BLaER1 treated with 17β-estradiol and CSF1 and Interleukin-3, amounts not matched to agents 10 nM and 100 nM (cell line): ENCODE measurements at regions not wholly inside any gene's neighbourhood (a gene's known extent, or its start where the extent isn't known, plus 50 kb on each side); places are given as distances from the start of the nearest gene placed in this dataset.

ENCODE experiments used
- H3K27ac ChIP-seq, 11 experiments: shearing (Covaris generic); formaldehyde crosslinking; 2 replicates each; pipeline ENCODE4 v1.8.1; 2022
- H3K27me3 ChIP-seq, 11 experiments: shearing (Covaris generic); formaldehyde crosslinking; 2 replicates each; pipeline ENCODE4 v1.8.1; 2022
- H3K36me3 ChIP-seq, 11 experiments: shearing (Covaris generic); formaldehyde crosslinking; 2 replicates each; pipeline ENCODE4 v1.8.1; 2022
- H3K4me1 ChIP-seq, 10 experiments: shearing (Covaris generic); formaldehyde crosslinking; 2 replicates each; pipeline ENCODE4 v1.8.1; 2022
- H3K4me2 ChIP-seq, 11 experiments: shearing (Covaris generic); formaldehyde crosslinking; 2 replicates each; pipeline ENCODE4 v1.8.1; 2022
- H3K4me3 ChIP-seq, 10 experiments: shearing (Covaris generic); formaldehyde crosslinking; 2 replicates each; pipeline ENCODE4 v1.8.1; 2022
- H3K9ac ChIP-seq, 11 experiments: shearing (Covaris generic); formaldehyde crosslinking; 2 replicates each; pipeline ENCODE4 v1.8.1; 2022
- H3K9me3 ChIP-seq, 11 experiments: shearing (Covaris generic); formaldehyde crosslinking; replicated peaks in 1 of 11; 2 replicates each; pipeline ENCODE4 v1.8.1; 2022
- H4K20me1 ChIP-seq, 11 experiments: shearing (Covaris generic); formaldehyde crosslinking; 2 replicates each; pipeline ENCODE4 v1.8.1; 2022
- Cebpa-rat ChIP-seq, 11 experiments: shearing (Covaris generic); IDR thresholded peaks; 2 replicates each; pipeline ENCODE4 v1.8.1; 2022

DNA sequence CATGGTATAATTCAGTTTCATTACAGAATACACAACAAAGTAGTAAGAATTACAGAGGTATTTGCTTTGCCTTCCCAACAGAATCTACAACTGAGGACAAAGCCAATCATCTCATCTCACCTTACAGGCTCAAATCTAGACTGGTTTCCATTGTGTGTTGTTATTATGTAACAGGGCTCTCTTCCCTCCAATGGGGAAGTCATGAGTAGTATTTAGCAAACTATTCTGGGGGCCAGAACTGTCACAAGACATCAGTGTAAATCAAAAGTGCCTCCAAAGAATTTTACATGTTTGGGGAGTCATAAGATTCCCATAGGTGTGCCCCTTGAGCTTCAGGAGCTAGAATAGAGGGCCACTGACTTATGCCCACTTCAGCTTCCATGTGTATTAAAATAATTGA, 187.0 kb upstream of the EDNRB start:
- Histone ChIP-seq H3K9ac (no peak overlapping the region), H3K36me3 (no peaks in the 10 kb centered on the region), H3K4me3 (no peak overlapping the region), H3K4me1 (peaks cover 0 to 53% (median 23%) of the 10 kb centered on the region in 10 experiments; a peak in 13 of 20 replicates), H4K20me1 (no peaks in the 10 kb centered on the region), H3K27ac (peak overlapping the region in 2 of 11 experiments; percentile 22 to 38; a peak in 1 of 22 replicates), H3K9me3 (peaks cover 0 to 23% (median 0%) of the 10 kb centered on the region in 11 experiments; a peak in 5 of 22 replicates), H3K27me3 (no peaks in the 10 kb centered on the region), H3K4me2 (peak overlapping the region in 3 of 11 experiments; percentile 16 to 68 (median 29); a peak in 4 of 22 replicates)
- no peak for TF ChIP-seq Cebpa-rat (IDR thresholded peaks at IDR 0.05)

DNA sequence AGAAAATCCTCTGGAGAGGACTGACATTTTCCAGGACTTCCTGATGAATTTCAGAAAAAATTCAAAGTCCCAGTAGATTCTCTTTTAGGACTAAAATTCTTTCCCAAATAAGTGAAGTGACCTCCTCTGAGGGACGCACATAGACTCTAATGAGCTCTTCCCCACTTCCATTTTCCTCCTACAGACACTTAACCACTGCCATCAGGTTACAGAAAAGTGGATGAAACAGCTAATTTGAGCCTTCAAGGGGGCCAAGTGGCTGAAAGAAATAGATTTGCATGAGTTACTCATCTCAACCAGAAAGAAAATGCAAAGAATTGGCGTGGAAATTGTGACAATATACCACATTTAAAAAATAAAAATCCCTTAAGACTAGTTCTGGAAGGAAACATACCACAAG, 185.3 kb upstream of the EDNRB start:
- Histone ChIP-seq H3K9me3 (peaks cover 0 to 17% (median 0%) of the 10 kb centered on the region in 11 experiments; a peak in 4 of 22 replicates), H3K4me2 (peak overlapping the region in 5 of 11 experiments; percentile 3 to 68 (median 38); a peak in 7 of 22 replicates), H3K4me1 (peaks cover 0 to 60% (median 23%) of the 10 kb centered on the region in 10 experiments; a peak in 13 of 20 replicates), H3K27ac (peak overlapping the region in 7 of 11 experiments; percentile 4 to 79 (median 32); a peak in 10 of 22 replicates), H3K9ac (no peak overlapping the region), H4K20me1 (no peaks in the 10 kb centered on the region), H3K27me3 (no peaks in the 10 kb centered on the region), H3K4me3 (no peak overlapping the region), H3K36me3 (no peaks in the 10 kb centered on the region)
- no peak for TF ChIP-seq Cebpa-rat (IDR thresholded peaks at IDR 0.05)

DNA sequence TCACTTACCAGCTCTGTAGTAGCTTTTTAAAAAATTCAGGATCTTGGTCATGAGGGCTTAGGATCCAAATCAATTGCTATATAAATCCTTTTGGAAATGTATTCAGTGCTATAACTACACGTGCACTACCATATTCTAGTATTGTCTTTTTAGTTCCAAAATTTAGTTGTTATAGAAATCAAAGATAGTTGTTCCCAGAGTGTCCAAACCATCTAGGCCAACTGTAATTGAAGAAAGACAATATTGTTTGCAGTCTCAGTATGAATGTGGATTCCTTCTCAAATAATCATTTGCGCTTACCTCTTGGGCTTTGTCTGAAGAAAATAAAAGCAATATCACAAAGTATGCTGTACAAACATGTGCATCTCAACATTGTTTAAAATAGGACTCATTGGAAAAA, 184.1 kb upstream of the EDNRB start:
- Histone ChIP-seq H3K4me1 (peaks cover 0 to 68% (median 23%) of the 10 kb centered on the region in 10 experiments; a peak in 13 of 20 replicates), H3K27me3 (no peaks in the 10 kb centered on the region), H3K36me3 (no peaks in the 10 kb centered on the region), H3K9me3 (peaks cover 0 to 17% (median 0%) of the 10 kb centered on the region in 11 experiments; a peak in 4 of 22 replicates), H3K4me2 (peak overlapping the region in 7 of 11 experiments; percentile 6 to 65 (median 53); a peak in 11 of 22 replicates), H3K27ac (peak overlapping the region in 10 of 11 experiments; percentile 36 to 80 (median 68); a peak in 19 of 22 replicates), H4K20me1 (no peaks in the 10 kb centered on the region), H3K9ac (peak overlapping the region in 5 of 11 experiments; percentile 20 to 50 (median 33); a peak in 5 of 22 replicates), H3K4me3 (no peak overlapping the region)
- TF ChIP-seq Cebpa-rat (IDR thresholded peaks at IDR 0.05), result no peak

DNA sequence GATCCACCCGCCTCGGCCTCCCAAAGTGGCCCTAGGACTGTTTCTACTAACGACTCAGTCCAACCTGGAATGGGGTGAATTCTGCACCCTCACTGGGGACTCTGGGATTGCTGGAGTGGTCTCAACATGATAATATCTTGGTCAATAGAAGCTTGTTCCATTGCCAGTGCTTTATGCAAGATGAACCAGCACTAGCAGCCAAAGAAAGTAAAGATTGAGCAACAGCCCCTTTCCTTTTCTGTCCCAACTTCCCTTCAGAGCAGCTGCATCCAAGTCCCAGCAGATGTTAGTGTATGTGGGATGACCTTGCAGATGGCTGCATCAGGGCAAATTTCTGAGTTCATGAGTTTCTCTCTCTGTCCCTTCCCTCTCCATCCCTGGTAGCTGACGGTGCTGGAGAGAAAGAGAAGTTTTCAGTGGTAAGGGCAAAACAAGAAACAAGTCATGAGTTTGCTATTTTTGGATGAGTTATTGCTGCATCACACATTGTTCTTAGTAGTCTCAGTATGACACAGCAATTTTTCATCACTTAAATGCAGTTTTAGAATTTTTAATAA, 183.6 kb upstream of the EDNRB start:
- Histone ChIP-seq H3K36me3 (no peaks in the 10 kb centered on the region), H4K20me1 (no peaks in the 10 kb centered on the region), H3K27ac (peak overlapping the region in 10 of 11 experiments; percentile 36 to 80 (median 68); a peak in 19 of 22 replicates), H3K9ac (peak overlapping the region in 5 of 11 experiments; percentile 20 to 50 (median 31); a peak in 7 of 22 replicates), H3K27me3 (no peaks in the 10 kb centered on the region), H3K9me3 (peaks cover 0 to 17% (median 0%) of the 10 kb centered on the region in 11 experiments; a peak in 4 of 22 replicates), H3K4me1 (peaks cover 0 to 74% (median 23%) of the 10 kb centered on the region in 10 experiments; a peak in 13 of 20 replicates), H3K4me3 (no peak overlapping the region), H3K4me2 (peak overlapping the region in 8 of 11 experiments; percentile 6 to 65 (median 53); a peak in 13 of 22 replicates)
- peak; percentile 60 to 94 (median 88); a peak in 20 of 22 replicates for TF ChIP-seq Cebpa-rat (IDR thresholded peaks at IDR 0.05)

DNA sequence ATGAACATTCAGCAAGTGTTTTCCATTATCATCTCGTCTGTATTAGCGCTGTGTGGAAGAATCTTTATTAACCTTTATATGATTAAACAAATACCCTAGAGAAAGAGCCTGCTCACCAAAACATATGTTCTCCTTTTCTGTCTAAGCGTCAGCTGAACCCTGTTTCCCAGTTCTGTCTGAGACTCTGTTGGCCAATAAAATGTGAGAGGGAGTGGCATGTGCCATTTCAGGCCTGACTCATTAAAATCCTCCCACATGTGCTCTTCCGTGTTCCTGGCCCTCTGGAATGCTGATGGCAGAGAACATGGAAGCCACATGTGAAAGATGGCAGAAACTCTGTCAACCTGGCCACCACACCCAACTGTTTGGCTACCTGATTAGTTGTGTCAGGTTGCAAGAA, 181.9 kb upstream of the EDNRB start:
- TF ChIP-seq Cebpa-rat (IDR thresholded peaks at IDR 0.05), result no peak
- no peak overlapping the region for H3K4me3 ChIP-seq
- H3K4me2 ChIP-seq, result peak overlapping the region in 2 of 11 experiments; percentile 14 to 65; a peak in 2 of 22 replicates
- H3K4me1 ChIP-seq, result peaks cover 0 to 69% (median 23%) of the 10 kb centered on the region in 10 experiments; a peak in 13 of 20 replicates
- H4K20me1 ChIP-seq, result no peaks in the 10 kb centered on the region
- peaks cover 0 to 13% (median 0%) of the 10 kb centered on the region in 11 experiments; a peak in 4 of 22 replicates for H3K9me3 ChIP-seq
- no peaks in the 10 kb centered on the region for H3K27me3 ChIP-seq
- H3K9ac ChIP-seq, result no peak overlapping the region
- no peaks in the 10 kb centered on the region for H3K36me3 ChIP-seq
- H3K27ac ChIP-seq, result peak overlapping the region in 8 of 11 experiments; percentile 5 to 80 (median 72); a peak in 11 of 22 replicates

DNA sequence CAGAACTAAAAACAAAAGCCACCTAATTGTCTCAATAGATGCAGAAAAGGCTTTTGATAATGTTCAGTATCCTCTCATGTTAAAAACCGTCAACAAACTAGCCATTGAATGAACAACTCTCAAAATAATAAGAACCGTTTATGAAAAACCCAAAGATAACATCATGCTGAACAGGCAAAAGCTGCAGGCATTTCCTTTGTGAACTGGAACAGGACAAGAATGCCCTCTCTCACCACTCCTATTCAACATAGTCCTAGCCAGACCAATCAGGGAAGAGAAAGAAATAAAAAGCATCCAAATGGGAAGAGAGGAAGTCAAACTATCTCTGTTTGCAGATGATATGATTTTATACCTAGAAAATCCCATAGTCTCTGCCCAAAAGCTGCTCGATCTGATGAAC, 179.6 kb upstream of the EDNRB start:
- Histone ChIP-seq H3K9ac (no peak overlapping the region), H3K4me2 (peak overlapping the region in 1 of 11 experiments; percentile 4; a peak in 1 of 22 replicates), H3K36me3 (no peaks in the 10 kb centered on the region), H3K9me3 (peaks cover 0 to 13% (median 0%) of the 10 kb centered on the region in 11 experiments; a peak in 4 of 22 replicates), H3K4me3 (no peak overlapping the region), H3K27me3 (no peaks in the 10 kb centered on the region), H4K20me1 (no peaks in the 10 kb centered on the region), H3K4me1 (peaks cover 0 to 55% (median 23%) of the 10 kb centered on the region in 10 experiments; a peak in 14 of 20 replicates), H3K27ac (no peak overlapping the region)
- TF ChIP-seq Cebpa-rat (IDR thresholded peaks at IDR 0.05), result no peak

DNA sequence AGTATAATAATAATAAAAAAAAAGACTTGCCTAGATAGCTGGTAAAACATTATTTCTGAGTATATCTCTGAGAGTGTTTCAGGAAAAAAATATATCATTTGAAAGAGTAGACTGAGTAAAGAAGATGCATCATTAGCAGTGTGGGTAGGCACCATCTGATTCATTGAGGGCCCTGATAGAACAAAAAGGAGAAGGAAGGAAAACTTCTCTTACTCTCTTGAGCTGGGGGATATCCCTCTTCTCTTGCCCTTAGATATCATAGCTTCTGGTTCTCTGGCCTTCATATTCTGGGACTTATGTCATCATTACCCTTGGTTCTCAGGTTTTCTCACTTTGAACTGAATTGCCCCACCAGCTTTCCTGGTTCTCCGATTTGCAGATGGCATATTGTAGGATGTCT, 177.6 kb upstream of the EDNRB start:
- Histone ChIP-seq H4K20me1 (no peaks in the 10 kb centered on the region), H3K36me3 (no peaks in the 10 kb centered on the region), H3K9me3 (peaks cover 0 to 8% (median 0%) of the 10 kb centered on the region in 11 experiments; a peak in 4 of 22 replicates), H3K4me2 (no peak overlapping the region), H3K4me3 (no peak overlapping the region), H3K9ac (no peak overlapping the region), H3K27ac (no peak overlapping the region), H3K4me1 (peaks cover 0 to 44% (median 9%) of the 10 kb centered on the region in 10 experiments; a peak in 11 of 20 replicates), H3K27me3 (no peaks in the 10 kb centered on the region)
- no peak for TF ChIP-seq Cebpa-rat (IDR thresholded peaks at IDR 0.05)

DNA sequence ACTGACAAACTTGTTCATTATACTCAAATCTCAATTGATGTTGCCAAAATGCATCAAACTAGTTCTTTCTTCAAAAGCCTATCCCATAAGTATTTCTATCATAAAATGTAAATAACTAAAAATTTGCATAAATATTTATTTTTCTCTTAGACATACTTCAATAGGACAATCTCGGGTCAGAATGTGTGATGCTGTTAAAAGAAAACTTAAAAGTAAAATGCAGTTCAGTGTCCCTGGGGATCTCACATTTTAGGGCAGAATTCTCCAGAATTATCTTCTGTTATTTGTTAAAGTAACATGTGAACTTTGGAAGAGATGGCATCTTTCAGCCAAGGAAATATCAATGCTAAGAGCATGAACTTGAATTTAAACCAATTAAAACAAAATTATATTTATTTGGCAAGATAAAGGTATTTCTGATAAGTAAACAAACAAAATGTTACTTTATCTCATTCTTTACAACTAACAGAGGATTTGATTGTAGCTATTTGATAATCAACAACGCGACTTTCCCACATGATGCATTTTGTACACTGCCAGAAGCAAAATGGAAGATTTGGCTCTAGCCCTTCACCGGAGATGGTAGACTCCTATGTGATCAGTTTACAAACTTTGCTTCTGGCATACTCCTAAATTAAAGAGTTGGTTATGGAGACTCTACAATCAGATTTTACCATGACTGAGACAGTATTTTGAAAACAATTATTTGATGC, 169.5 kb upstream of the EDNRB start:
- no peak overlapping the region for H3K27ac ChIP-seq
- peaks cover 0 to 6% (median 0%) of the 10 kb centered on the region in 11 experiments; a peak in 2 of 22 replicates for H3K9me3 ChIP-seq
- H3K4me3 ChIP-seq, result no peak overlapping the region
- no peak for TF ChIP-seq Cebpa-rat (IDR thresholded peaks at IDR 0.05)
- H3K4me2 ChIP-seq, result no peak overlapping the region
- no peaks in the 10 kb centered on the region for H4K20me1 ChIP-seq
- no peaks in the 10 kb centered on the region for H3K27me3 ChIP-seq
- H3K36me3 ChIP-seq, result no peaks in the 10 kb centered on the region
- H3K9ac ChIP-seq, result no peak overlapping the region
- peaks cover 0 to 19% (median 5%) of the 10 kb centered on the region in 10 experiments; a peak in 10 of 20 replicates for H3K4me1 ChIP-seq
